IPS-15b (cell line): ENCODE measurements at regions not wholly inside any gene's neighbourhood (a gene's known extent, or its start where the extent isn't known, plus 50 kb on each side); places are given as distances from the start of the nearest gene placed in this dataset.

Source experiments
- H3K27me3 ChIP-seq: one replicate; pipeline ENCODE4 v1.6.1; 2013; ENCODE audit warnings: low read length; ENCODE audit not compliant: control insufficient read depth, insufficient read depth
- H3K36me3 ChIP-seq: one replicate; pipeline ENCODE4 v1.6.1; 2013; ENCODE audit warnings: low read length; ENCODE audit not compliant: control insufficient read depth, insufficient read depth
- H3K4me1 ChIP-seq: one replicate; pipeline ENCODE4 v1.6.1; 2013; ENCODE audit warnings: mild to moderate bottlenecking, low read length; ENCODE audit not compliant: control insufficient read depth, insufficient read depth
- H3K4me3 ChIP-seq: one replicate; pipeline ENCODE4 v1.5.1; 2013; ENCODE audit warnings: low read depth, low read length
- H3K9ac ChIP-seq: one replicate; pipeline ENCODE4 v1.6.1; 2013; ENCODE audit warnings: low read depth, mild to moderate bottlenecking, low read length
- H3K9me3 ChIP-seq: one replicate; pipeline ENCODE4 v1.6.1; 2013; ENCODE audit warnings: mild to moderate bottlenecking, low read length; ENCODE audit not compliant: control insufficient read depth, insufficient read depth

- H3K9ac ChIP-seq = no peak overlapping the region
- no peaks in the 10 kb centered on the region for H3K27me3 ChIP-seq
- H3K4me3 ChIP-seq = no peak overlapping the region
- no peaks in the 10 kb centered on the region for H3K9me3 ChIP-seq
- H3K36me3 ChIP-seq = no peaks in the 10 kb centered on the region
- H3K4me1 ChIP-seq = peaks cover 19% of the 10 kb centered on the region
Observed at GRCh38 chr5:125049721-125050702, 303.6 kb upstream of the ZNF608 start.

- no peaks in the 10 kb centered on the region for H3K9me3 ChIP-seq
- H3K4me1 ChIP-seq = peaks cover 25% of the 10 kb centered on the region
- H3K4me3 ChIP-seq = no peak overlapping the region
- H3K9ac ChIP-seq = no peak overlapping the region
- no peaks in the 10 kb centered on the region for H3K27me3 ChIP-seq
- H3K36me3 ChIP-seq = no peaks in the 10 kb centered on the region
Observed at GRCh38 chr5:125050926-125051325, 304.5 kb upstream of the ZNF608 start.

- H3K4me1 ChIP-seq = peaks cover 40% of the 10 kb centered on the region
- no peaks in the 10 kb centered on the region for H3K36me3 ChIP-seq
- H3K9me3 ChIP-seq = no peaks in the 10 kb centered on the region
- no peak overlapping the region for H3K9ac ChIP-seq
- no peak overlapping the region for H3K4me3 ChIP-seq
- H3K27me3 ChIP-seq = no peaks in the 10 kb centered on the region
Observed at GRCh38 chr5:125052584-125052983, 306.1 kb upstream of the ZNF608 start.

DNA sequence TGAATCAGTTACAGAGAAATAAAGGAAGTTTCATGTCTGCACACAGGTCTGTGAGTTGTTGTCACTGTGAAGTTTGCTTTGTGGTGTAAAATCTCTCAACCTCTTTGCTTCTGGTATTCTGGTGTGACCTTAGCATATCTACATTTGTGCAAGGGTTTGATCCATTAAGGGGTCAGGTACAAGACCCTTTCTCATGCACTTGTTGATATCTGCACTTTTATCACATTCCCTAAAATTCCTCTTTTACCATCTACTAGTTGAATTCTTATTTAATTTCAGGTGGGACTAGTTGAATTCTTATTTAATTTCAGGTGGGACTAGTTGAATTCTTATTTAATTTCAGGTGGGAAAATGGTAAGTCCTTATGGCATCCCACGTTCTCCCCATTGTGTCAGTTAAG is 306.7 kb upstream of the ZNF608 start:
- H3K27me3 ChIP-seq = no peaks in the 10 kb centered on the region
- H3K36me3 ChIP-seq = no peaks in the 10 kb centered on the region
- no peaks in the 10 kb centered on the region for H3K9me3 ChIP-seq
- no peak overlapping the region for H3K9ac ChIP-seq
- peaks cover 46% of the 10 kb centered on the region for H3K4me1 ChIP-seq
- H3K4me3 ChIP-seq = no peak overlapping the region

GRCh38 chr5:125054146-125054545 is 307.7 kb upstream of the ZNF608 start:
- Histone ChIP-seq H3K27me3 (no peaks in the 10 kb centered on the region), H3K4me3 (no peak overlapping the region), H3K9me3 (no peaks in the 10 kb centered on the region), H3K9ac (no peak overlapping the region), H3K36me3 (no peaks in the 10 kb centered on the region), H3K4me1 (peaks cover 55% of the 10 kb centered on the region)

- H3K4me3 ChIP-seq = no peak overlapping the region
- no peak overlapping the region for H3K9ac ChIP-seq
- H3K36me3 ChIP-seq = no peaks in the 10 kb centered on the region
- no peaks in the 10 kb centered on the region for H3K9me3 ChIP-seq
- no peaks in the 10 kb centered on the region for H3K27me3 ChIP-seq
- H3K4me1 ChIP-seq = peaks cover 58% of the 10 kb centered on the region
Observed at GRCh38 chr5:125056671-125057485, 310.4 kb upstream of the ZNF608 start.

GRCh38 chr5:125057912-125058826 is 311.7 kb upstream of the ZNF608 start:
- H3K4me1 ChIP-seq = peaks cover 51% of the 10 kb centered on the region
- no peaks in the 10 kb centered on the region for H3K9me3 ChIP-seq
- no peaks in the 10 kb centered on the region for H3K36me3 ChIP-seq
- no peak overlapping the region for H3K9ac ChIP-seq
- no peaks in the 10 kb centered on the region for H3K27me3 ChIP-seq
- no peak overlapping the region for H3K4me3 ChIP-seq

DNA sequence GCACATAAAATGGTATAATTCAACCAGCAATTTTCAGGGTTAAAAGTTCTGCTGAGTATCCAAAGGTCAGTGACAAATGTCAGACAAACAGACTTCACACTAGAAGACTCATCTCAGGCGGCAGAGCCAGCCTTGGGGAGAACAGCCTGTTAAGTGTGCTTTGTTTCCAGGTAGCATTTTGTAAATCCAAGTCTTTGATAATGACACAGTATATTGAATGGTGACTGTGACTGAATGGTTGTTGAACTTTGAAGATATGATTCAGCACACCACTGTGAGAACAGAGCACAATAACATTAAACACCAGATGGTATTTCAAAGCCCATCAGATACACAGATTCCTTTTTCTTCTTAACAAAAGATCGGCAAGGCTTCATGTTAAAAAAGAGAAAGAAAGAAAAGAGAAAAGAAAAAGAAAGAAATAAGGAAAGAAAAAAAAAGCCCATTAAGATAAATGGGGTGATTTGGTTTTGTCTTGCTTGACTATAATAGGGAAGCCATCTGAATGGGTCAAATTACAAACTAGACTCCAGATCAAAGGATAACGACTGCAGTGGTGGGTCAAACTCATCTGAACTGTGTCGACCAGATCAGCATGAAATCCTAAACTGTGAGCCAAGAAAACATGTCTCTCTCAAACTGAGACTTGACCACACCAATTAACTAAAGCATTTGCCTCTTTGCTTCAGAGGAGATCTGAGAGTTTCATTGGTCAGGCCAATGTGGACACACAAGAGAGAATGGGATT is 313.0 kb upstream of the ZNF608 start:
- Histone ChIP-seq H3K36me3 (no peaks in the 10 kb centered on the region), H3K9me3 (no peaks in the 10 kb centered on the region), H3K27me3 (no peaks in the 10 kb centered on the region), H3K9ac (no peak overlapping the region), H3K4me3 (no peak overlapping the region), H3K4me1 (peaks cover 43% of the 10 kb centered on the region)

- no peak overlapping the region for H3K4me3 ChIP-seq
- H3K4me1 ChIP-seq = peaks cover 26% of the 10 kb centered on the region
- H3K9me3 ChIP-seq = no peaks in the 10 kb centered on the region
- no peaks in the 10 kb centered on the region for H3K27me3 ChIP-seq
- no peaks in the 10 kb centered on the region for H3K36me3 ChIP-seq
- no peak overlapping the region for H3K9ac ChIP-seq
Observed at GRCh38 chr5:125061726-125062125, 315.3 kb upstream of the ZNF608 start.

- no peaks in the 10 kb centered on the region for H3K27me3 ChIP-seq
- H3K36me3 ChIP-seq = no peaks in the 10 kb centered on the region
- no peaks in the 10 kb centered on the region for H3K9me3 ChIP-seq
- H3K9ac ChIP-seq = no peak overlapping the region
- no peaks in the 10 kb centered on the region for H3K4me1 ChIP-seq
- no peak overlapping the region for H3K4me3 ChIP-seq
Observed at GRCh38 chr5:125064621-125065438, 318.4 kb upstream of the ZNF608 start.
